22Rv1 (cell line): ENCODE measurements at regions not wholly inside any gene's neighbourhood (a gene's known extent, or its start where the extent isn't known, plus 50 kb on each side); places are given as distances from the start of the nearest gene placed in this dataset.

Experiments
- H3K27ac ChIP-seq: fragments of 450-650 bp; 2 replicates; pipeline ENCODE4 v1.5.1; 2017
- CTCF ChIP-seq: fragments of 450-650 bp; IDR thresholded peaks from 2 replicates; pipeline ENCODE4 v1.5.1; 2017; ENCODE audit warnings: mild to moderate bottlenecking
- ZFX ChIP-seq: fragments of 450-650 bp; IDR thresholded peaks from 2 replicates; pipeline ENCODE4 v1.6.1; 2017; ENCODE audit warnings: antibody characterized with exemption, borderline replicate concordance

- TF ChIP-seq CTCF (no peak), ZFX (no peak)
Measured at GRCh38 chr4:187378441-187378840, 617.1 kb upstream of the ZFP42 start.

GRCh38 chr4:187380181-187380581 lies 615.4 kb upstream of the ZFP42 start:
- H3K27ac ChIP-seq = peak overlapping the region; percentile 55
- peak; percentile 71 for TF ChIP-seq CTCF
- no peak for TF ChIP-seq ZFX

More at GRCh38 chr4:187378441-187378840, 617.1 kb upstream of the ZFP42 start:
- H3K27ac ChIP-seq = no peak overlapping the region

- H3K27ac ChIP-seq = no peak overlapping the region
- no peak for TF ChIP-seq CTCF
- no peak for TF ChIP-seq ZFX
Measured at GRCh38 chr4:187383181-187383580, 612.4 kb upstream of the ZFP42 start.

GRCh38 chr4:187387739-187388138 lies 607.8 kb upstream of the ZFP42 start:
- H3K27ac ChIP-seq = peak overlapping the region; percentile 30
- TF ChIP-seq ZFX (no peak), CTCF (no peak)

- TF ChIP-seq CTCF (no peak), ZFX (no peak)
- H3K27ac ChIP-seq = no peak overlapping the region
Measured at GRCh38 chr4:187389420-187389819, 606.2 kb upstream of the ZFP42 start.

- no peak overlapping the region for H3K27ac ChIP-seq
- TF ChIP-seq CTCF = no peak
Measured at GRCh38 chr4:187390646-187391045, 604.9 kb upstream of the ZFP42 start.

GRCh38 chr4:187393531-187394344 lies 601.8 kb upstream of the ZFP42 start:
- TF ChIP-seq CTCF (no peak), ZFX (no peak)
- H3K27ac ChIP-seq = no peak overlapping the region
